T-helper 1 cell (primary cell): ENCODE measurements at regions not wholly inside any gene's neighbourhood (a gene's known extent, or its start where the extent isn't known, plus 50 kb on each side); places are given as distances from the start of the nearest gene placed in this dataset.

Experiments
- DNase-seq, 5 donors: peaks; one replicate each; pipeline ENCODE4 v3.0.0-alpha.2; 2012 to 2020

GRCh38 chr12:39124768-39125167 lies 219.4 kb upstream of the CPNE8 start:
- no peak for DNase-seq

- DNase-seq: no peak
Measured at GRCh38 chr12:39123580-39124253, 218.3 kb upstream of the CPNE8 start.

- DNase-seq: no peak
Measured at GRCh38 chr12:39122562-39123204, 217.3 kb upstream of the CPNE8 start.

DNA sequence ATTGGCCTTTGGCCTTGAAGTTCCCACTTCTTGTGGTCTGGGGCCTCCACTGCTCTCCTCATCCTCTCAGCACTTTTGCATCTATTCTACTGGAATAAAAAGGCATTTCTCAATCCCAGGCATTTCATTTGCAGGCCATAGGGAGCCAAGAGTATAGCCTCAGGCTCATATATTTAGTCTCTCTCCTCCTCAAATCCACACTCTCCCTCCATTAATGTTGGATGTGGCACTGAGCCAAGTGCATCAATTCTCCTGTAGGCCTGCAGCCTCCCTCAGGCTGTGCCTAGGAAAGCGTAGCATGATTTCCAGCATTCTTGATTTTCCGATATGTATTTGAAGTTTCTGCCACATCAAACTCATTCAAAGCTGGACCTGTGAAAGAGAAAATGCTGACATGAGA lies 211.5 kb upstream of the CPNE8 start:
- DNase-seq: no peak

- no peak for DNase-seq
Measured at GRCh38 chr12:39112064-39112463, 206.7 kb upstream of the CPNE8 start.

DNA sequence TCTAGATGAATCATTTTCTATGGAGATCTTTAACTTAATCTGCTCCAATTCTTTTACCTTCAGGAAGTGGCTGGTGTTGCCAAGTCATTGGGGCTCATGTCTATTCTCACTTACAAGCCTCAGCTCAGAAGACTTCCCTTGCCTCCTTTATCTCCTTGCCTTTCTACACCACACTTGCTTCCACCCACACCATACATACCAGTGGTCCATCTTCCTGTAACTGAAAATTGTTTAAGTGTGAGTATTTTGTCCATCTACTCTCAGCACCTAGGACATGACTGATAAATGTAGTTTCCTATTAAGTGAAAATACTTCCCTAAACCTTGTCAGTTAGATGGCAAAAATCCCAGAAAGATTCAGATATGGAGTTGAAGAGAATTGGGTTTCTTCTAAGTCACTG lies 199.7 kb upstream of the CPNE8 start:
- DNase-seq: no peak

- peak in 1 of 5 donors; percentile 29 for DNase-seq
Measured at GRCh38 chr12:39103552-39104165, 198.3 kb upstream of the CPNE8 start.

DNA sequence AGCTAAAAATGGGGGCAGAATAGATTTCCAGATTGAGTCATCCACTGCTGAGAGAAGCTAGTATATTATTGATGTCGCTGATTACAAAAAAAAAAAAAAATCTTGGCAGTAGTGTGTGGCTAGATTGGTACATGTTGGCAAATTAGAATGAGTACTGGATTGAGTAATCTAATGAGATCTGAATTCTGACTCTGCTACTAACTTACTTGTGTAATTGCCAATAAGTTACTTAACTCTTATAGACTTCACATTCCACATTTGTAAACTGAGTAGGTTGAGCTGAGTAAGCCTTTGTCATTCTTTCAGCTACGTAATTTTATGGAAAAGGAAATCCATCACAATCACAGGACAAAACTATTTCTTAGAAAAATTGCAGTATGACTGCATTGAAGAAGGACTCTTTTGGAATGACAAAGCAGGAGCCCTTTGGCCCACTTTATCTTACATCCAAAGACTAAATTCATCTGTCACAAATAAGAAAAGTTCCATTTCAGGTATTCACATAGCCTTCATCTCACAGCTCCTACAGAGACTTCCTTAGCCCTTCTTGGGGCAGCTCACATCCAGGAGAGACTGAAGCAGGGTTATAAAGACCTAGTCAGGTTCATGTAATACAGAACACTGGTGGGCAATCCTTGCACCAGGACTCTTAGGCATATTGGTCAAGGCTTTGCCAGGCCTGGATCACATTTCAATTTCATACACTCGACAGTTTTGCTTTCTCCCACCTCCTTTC lies 197.3 kb upstream of the CPNE8 start:
- DNase-seq: no peak

- no peak for DNase-seq
Measured at GRCh38 chr12:39095636-39096330, 190.4 kb upstream of the CPNE8 start.

GRCh38 chr12:39081910-39082309 lies 176.5 kb upstream of the CPNE8 start:
- no peak for DNase-seq

- no peak for DNase-seq
Measured at GRCh38 chr12:39077226-39077625, 171.8 kb upstream of the CPNE8 start.

DNA sequence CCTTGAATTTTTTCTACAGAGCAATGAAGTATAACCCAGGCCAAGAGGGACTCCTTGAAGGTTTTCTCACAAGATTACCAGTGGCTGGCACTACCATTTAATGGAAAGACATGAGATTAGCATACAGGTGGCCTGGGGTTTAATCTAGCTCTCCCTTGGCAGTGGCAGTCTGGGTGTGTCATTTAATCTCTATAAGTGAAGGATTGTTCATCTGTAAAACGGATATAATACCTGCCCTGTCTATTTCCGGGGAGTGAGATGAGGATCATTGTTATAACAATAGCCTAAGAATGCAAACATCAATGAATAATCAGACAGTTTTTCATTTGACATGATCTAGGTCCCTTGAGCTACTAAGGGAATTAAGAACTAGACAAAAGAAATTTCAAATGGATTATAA lies 168.7 kb upstream of the CPNE8 start:
- DNase-seq: no peak

- no peak for DNase-seq
Measured at GRCh38 chr12:39072658-39073057, 167.3 kb upstream of the CPNE8 start.

- DNase-seq: no peak
Measured at GRCh38 chr12:39071611-39072010, 166.2 kb upstream of the CPNE8 start.

DNA sequence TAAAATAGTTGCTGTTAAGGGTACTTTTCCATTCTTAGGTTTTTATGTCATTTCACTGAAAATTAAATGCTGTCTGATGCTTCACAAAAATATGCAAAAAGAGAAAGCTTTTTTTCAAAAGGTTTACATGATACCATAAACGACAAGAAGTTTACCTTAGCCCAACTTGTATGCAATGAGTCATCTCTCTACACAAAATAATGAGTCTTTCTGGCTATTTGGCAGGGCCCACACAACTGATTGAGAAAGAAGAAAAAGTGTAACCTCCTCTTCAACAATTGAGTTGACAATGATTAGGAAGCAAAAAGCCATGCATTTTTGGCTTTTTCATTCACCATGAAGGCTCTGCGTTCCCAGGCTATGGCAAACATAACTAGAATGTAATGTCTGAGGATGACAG lies 165.4 kb upstream of the CPNE8 start:
- DNase-seq: no peak

DNA sequence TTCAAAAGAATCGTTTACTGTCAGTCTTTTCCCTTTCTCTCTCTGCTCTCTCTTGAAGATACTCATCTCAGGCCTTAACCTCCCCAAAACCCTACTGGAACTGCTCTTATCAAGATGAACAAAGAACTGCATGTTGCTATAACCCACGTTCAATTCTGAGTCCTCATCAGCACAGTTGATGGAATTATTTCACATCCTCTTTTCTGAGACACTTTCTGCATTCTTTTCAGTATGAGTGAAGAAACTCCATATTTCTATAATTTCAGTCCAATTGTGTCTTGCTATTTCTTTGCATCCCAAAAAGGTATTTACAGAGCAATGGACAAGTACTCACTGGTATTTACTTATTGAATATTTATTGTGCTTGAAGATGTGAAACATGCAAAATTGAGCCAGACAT lies 160.1 kb upstream of the CPNE8 start:
- no peak for DNase-seq

DNA sequence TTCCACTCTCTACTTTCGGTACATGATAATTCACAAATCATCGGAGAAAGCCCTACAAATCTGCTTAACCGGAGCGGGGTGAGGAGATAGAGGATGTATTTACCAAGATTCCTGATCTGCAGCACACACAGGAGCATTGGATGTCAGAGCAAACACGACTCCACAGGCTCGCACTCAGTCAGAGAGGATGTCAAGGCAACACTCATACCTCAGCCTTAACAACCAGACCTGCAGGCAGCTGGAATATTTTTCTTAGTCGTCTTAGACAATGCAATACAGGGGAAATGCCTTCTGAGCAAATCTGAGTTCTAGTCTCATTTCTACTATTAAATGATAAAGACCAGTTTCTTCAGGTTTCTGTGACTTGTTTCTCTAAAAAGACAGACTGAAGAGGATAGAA lies 159.3 kb upstream of the CPNE8 start:
- no peak for DNase-seq

- DNase-seq: no peak
Measured at GRCh38 chr12:39062266-39062996, 157.0 kb upstream of the CPNE8 start.

GRCh38 chr12:39061576-39061975 lies 156.2 kb upstream of the CPNE8 start:
- no peak for DNase-seq

DNA sequence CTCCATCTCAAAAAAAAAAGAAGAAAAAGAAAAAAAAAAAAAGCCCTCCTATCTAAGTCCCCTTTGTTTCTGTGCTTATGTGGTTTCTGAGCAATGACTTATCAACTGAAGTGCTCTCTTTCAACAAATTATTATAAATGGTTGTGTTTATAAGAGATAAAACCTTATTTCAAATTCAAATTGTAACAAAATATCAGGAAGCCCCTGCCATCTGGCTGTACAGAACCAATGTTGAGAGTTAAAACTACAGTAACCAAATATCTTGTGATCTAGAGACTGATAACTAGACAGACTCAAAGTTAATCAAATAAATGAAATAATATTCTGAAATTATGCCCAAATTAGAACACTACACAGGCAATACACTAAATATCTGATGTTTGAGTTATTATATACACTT lies 143.0 kb upstream of the CPNE8 start:
- DNase-seq: no peak

DNA sequence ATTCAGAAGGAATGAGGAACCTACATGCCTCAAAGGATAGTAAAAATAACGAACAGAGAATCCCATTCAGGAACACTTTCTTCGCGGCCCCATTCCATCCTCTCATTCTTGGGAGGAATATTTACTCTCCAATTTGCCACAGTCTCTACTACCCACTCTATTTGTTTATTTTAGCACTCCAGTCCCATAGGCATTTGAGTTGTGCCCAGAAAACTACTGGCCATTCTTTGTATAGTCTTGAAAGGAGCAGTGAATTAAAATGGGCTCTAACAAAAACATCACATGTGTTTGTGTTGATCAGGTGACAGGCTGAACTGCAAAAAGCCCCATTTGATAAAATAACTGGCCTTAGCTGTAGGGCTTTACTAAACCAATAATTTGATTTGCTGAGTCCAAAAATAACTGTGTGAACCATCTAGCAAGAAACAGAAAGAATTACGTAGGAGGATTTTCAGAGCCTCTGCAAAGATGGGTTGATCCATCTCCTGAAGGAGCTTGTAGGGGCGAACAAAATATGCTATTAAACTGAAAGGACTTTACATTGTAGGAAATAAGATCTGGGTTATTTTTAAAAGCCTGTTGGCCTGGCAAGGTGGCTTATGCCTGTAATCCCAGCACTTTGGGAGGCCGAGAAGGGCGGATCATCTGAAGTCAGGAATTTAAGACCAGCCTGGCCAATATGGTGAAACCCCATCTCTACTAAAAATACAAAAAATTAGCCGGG lies 142.3 kb upstream of the CPNE8 start:
- no peak for DNase-seq

DNA sequence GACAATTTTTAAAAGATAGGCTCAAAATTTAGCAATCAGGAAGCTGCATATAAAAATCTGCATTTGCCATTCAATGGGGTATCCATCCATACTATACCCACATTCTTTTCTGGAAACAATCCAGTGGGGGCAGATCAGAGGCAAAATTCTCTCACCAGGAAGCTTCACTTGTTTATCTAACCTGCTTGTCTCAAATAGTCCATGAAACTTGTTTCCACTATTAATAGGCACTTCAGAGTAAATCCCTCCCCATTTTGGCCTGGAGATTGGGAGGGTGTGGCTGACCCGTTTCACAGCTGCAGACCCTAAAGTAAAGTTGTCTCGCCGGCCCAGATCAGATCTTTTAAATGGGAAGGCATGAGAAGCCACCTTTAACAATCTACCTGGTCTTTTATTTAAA lies 139.4 kb upstream of the CPNE8 start:
- DNase-seq: no peak
